K562 (cell line): ENCODE measurements at regions not wholly inside any gene's neighbourhood (a gene's known extent, or its start where the extent isn't known, plus 50 kb on each side); places are given as distances from the start of the nearest gene placed in this dataset.

Experiments
- ATAC-seq: fragments of 200-7000 bp; cut with Tn5 transposase; 3 replicates; pipeline ENCODE4 v1.9.1; 2020; ENCODE audit warnings: moderate library complexity
- BruUV-seq: library from RNA; stranded (reverse); fragments of 400-500 nt; replicated peaks from 2 replicates; lab custom pipeline; 2021; lab: Mats Ljungman, UMichigan
- CTCF ChIA-PET: fragments of 300-600 bp; formaldehyde crosslinking; extraction: SDS; loops from one replicate; lab custom pipeline; 2021; ENCODE audit warnings: low intra/inter-chr PET ratio; lab: Yijun Ruan, JAX
- POLR2A ChIA-PET: fragments of 300-600, 350-650 bp; sonication (Branson Sonifier 250); formaldehyde crosslinking; extraction: SDS; loops from one replicate; lab custom pipeline; 2021; ENCODE audit warnings: antibody characterized with exemption, inconsistent platforms; lab: Yijun Ruan, JAX
- DNase-seq, 4 experiments: peaks; one replicate each; pipeline versions ENCODE4 v3.0.0 to v3.0.0-alpha.2; 2011 to 2018; ENCODE audit warnings: low spot score in 3 of 4, mixed read lengths in 3 of 4; ENCODE audit errors: extremely low read depth in 1 of 4
- FAIRE-seq: peaks from 2 replicates; lab custom pipeline; 2011; peaks lifted over from hg19 to GRCh38; lab: Jason Lieb, UNC
- H2AFZ ChIP-seq: 2 replicates; pipeline ENCODE4 v1.6.0; 2011; ENCODE audit warnings: low read depth, low read length, control low read depth, inconsistent platforms
- H3K27ac ChIP-seq: fragments of 200-600 bp; 3 replicates; pipeline ENCODE4 v1.8.0; 2011; ENCODE audit warnings: low read depth, mild to moderate bottlenecking, control low read depth, inconsistent platforms, low read length, moderate library complexity, mixed read lengths; ENCODE audit errors: extremely low read depth
- H3K27me3 ChIP-seq, 2 experiments: fragments of 300-600 bp in 1 of 2; 2 replicates in 1 of 2; 3 replicates in 1 of 2; pipeline versions ENCODE4 v1.6.0 to v1.8.0; 2011; ENCODE audit warnings: inconsistent platforms in 2 of 2, low read length in 2 of 2, mild to moderate bottlenecking in 1 of 2, mixed read lengths in 1 of 2, moderate library complexity in 1 of 2; ENCODE audit not compliant: control insufficient read depth in 2 of 2, insufficient read depth in 2 of 2
- H3K36me3 ChIP-seq: fragments of 300-600 bp; 3 replicates; pipeline ENCODE4 v1.8.0; 2011; ENCODE audit warnings: mild to moderate bottlenecking, low read length, inconsistent platforms; ENCODE audit not compliant: control insufficient read depth, insufficient read depth
- H3K4me1 ChIP-seq, 2 experiments: fragments of 200-600 bp in 1 of 2; replicated peaks in 1 of 2; 2 replicates in 1 of 2; 3 replicates in 1 of 2; pipeline versions ENCODE4 v1.5.1 to v1.8.0; 2011; ENCODE audit warnings: inconsistent platforms in 2 of 2, low read length in 2 of 2, mild to moderate bottlenecking in 1 of 2, mixed read lengths in 1 of 2, moderate library complexity in 1 of 2; ENCODE audit not compliant: control insufficient read depth in 2 of 2, insufficient read depth in 2 of 2
- H3K4me2 ChIP-seq: 2 replicates; pipeline ENCODE4 v1.6.1; 2011; ENCODE audit warnings: low read length, control low read depth, inconsistent platforms, mixed read lengths; ENCODE audit not compliant: insufficient read depth
- H3K4me3 ChIP-seq: fragments of 200-600 bp; sonication (generic), shearing (Covaris generic); 2 replicates; pipeline ENCODE4 v1.5.1; 2016; ENCODE audit warnings: control low read depth, inconsistent platforms
- H3K79me2 ChIP-seq: fragments of 200-600 bp; 3 replicates; pipeline ENCODE4 v1.8.0; 2011; ENCODE audit warnings: low read length, inconsistent platforms; ENCODE audit not compliant: control insufficient read depth, insufficient read depth
- H3K9ac ChIP-seq, 2 experiments: 2 replicates each; pipeline versions ENCODE4 v1.6.0 to v1.6.1; 2011; ENCODE audit warnings: low read depth in 2 of 2, low read length in 2 of 2, control low read depth in 1 of 2, inconsistent platforms in 1 of 2, mild to moderate bottlenecking in 1 of 2, mixed read lengths in 1 of 2; ENCODE audit not compliant: insufficient read depth in 1 of 2
- H3K9me1 ChIP-seq: one replicate; pipeline ENCODE4 v1.6.0; 2011; ENCODE audit warnings: inconsistent platforms, mild to moderate bottlenecking, low read length, moderate library complexity; ENCODE audit not compliant: control insufficient read depth, insufficient read depth
- H3K9me3 ChIP-seq: replicated peaks from 2 replicates; pipeline ENCODE4 v1.5.1; 2011; ENCODE audit warnings: low read depth, low read length, inconsistent platforms; ENCODE audit not compliant: control insufficient read depth, insufficient read depth
- H4K20me1 ChIP-seq: replicated peaks from 2 replicates; pipeline ENCODE4 v1.6.1; 2011; ENCODE audit warnings: low read length, inconsistent platforms, mixed read lengths; ENCODE audit not compliant: control insufficient read depth, insufficient read depth
- CBX2 ChIP-seq: fragments of 200-600 bp; sonication (generic); IDR thresholded peaks from one replicate; pipeline ENCODE4 v1.6.1; 2012; ENCODE audit warnings: mild to moderate bottlenecking, low read length, inconsistent platforms; ENCODE audit not compliant: insufficient read depth, poor library complexity, severe bottlenecking
- EHMT2 ChIP-seq: fragments of 450-650 bp; IDR thresholded peaks from 2 replicates; pipeline ENCODE4 v1.6.1; 2018; ENCODE audit warnings: antibody characterized with exemption
- GABPB2 ChIP-seq: fragments of 250-450 bp; sonication (Bioruptor Pico); conservative IDR thresholded peaks from 2 replicates; pipeline ENCODE4 v1.5.1; 2021; ENCODE audit warnings: mild to moderate bottlenecking
- IRF2 ChIP-seq: sonication (generic); formaldehyde crosslinking; IDR thresholded peaks from 2 replicates; pipeline ENCODE4 v1.8.1; 2022; ENCODE audit warnings: mild to moderate bottlenecking, missing genetic modification reagents
- PYGO2 ChIP-seq: fragments of 450-650 bp; IDR thresholded peaks from 2 replicates; pipeline ENCODE4 v1.6.1; 2016; ENCODE audit warnings: mild to moderate bottlenecking, missing genetic modification characterization, moderate library complexity, missing compliant biosample characterization
- RFX5 ChIP-seq: IDR thresholded peaks from 2 replicates; pipeline ENCODE4 v1.6.1; 2011; ENCODE audit warnings: low read depth, mild to moderate bottlenecking, improper control_type of control experiment, low read length
- SMARCC2 ChIP-seq: fragments of 450-650 bp; IDR thresholded peaks from 2 replicates; pipeline ENCODE4 v1.6.1; 2017; ENCODE audit warnings: antibody characterized with exemption, moderate library complexity, mild to moderate bottlenecking, low read depth
- SMC3 ChIP-seq: conservative IDR thresholded peaks from 2 replicates; pipeline ENCODE4 v1.6.1; 2011; ENCODE audit warnings: low read depth, low read length, improper control_type of control experiment; ENCODE audit not compliant: insufficient read depth
- SRSF3 ChIP-seq: fragments of 200-400 bp; formaldehyde crosslinking; IDR thresholded peaks from 2 replicates; pipeline ENCODE4 v1.6.1; 2016; ENCODE audit warnings: mild to moderate bottlenecking, low read length, moderate library complexity; ENCODE audit not compliant: insufficient read depth
- WGBS: fragments of 100-300 bp; shearing (Covaris generic); methylation state at CpG from one replicate; pipeline ENCODE4 v1.1.6; 2016; ENCODE audit warnings: low coverage, mixed read lengths; ENCODE audit not compliant: insufficient coverage; ENCODE audit errors: missing lambda C conversion rate; 5-methylcytosine and 5-hydroxymethylcytosine counted together
- in situ Hi-C: fragments of 300-500 bp; cut with MboI; formaldehyde crosslinking; loops from 4 replicates; pipeline ENCODE4 v1.15.0; 2018; ENCODE audit warnings: inconsistent platforms, mixed read lengths
- intact Hi-C: fragments of 100-400 bp; cut with micrococcal nuclease; formaldehyde crosslinking; loops from 2 replicates; pipeline ENCODE4 v1.14.2; 2022
- TF ChIP-seq, protein P1 (sequence below): fragments of 450-650 bp; IDR thresholded peaks from 2 replicates; pipeline ENCODE4 v1.6.1; 2017; ENCODE audit warnings: antibody characterized with exemption
- TF ChIP-seq, protein P2 (sequence below): fragments of 450-650 bp; formaldehyde crosslinking; conservative IDR thresholded peaks from 2 replicates; pipeline ENCODE4 v1.4.0; 2022; ENCODE audit warnings: mild to moderate bottlenecking, missing genetic modification characterization

DNA sequence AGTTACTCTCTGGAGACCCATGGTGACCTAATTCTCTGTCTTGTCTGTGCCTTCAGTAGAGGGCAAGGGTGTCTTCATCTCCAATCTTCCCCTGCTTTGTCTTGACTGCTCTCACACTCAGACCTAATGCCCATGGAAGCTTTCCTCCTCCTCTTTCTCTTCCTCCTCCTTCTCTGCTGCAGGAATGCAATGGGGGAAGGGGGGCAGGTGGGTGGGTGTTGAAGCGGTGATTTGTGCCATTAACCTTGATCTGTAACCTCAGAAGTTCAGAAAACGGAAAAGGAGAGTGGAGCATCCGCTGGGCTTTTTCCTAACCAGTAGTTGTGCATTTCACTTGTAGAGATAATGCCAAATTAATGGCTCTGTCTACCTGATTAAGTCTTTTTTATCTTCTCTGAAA lies 172.3 kb upstream of the CDH11 start:
- Histone ChIP-seq H3K9ac (no peak overlapping the region), H3K4me3 (no peak overlapping the region), H3K9me1 (no peaks in the 10 kb centered on the region), H3K4me2 (no peak overlapping the region), H3K27me3 (no peaks in the 10 kb centered on the region), H4K20me1 (no peaks in the 10 kb centered on the region), H3K9me3 (no peaks in the 10 kb centered on the region), H2AFZ (no peak overlapping the region), H3K4me1 (no peaks in the 10 kb centered on the region), H3K79me2 (no peaks in the 10 kb centered on the region), H3K36me3 (no peaks in the 10 kb centered on the region), H3K27ac (no peak overlapping the region)
- in situ Hi-C loops (no loop called here), intact Hi-C loops (no loop called here)
- DNase-seq: no peak
- BruUV-seq: no TSS peak
- CTCF ChIA-PET: no interaction called here
- WGBS: 0% methylated on average over 1 of the region's 3 CpGs
- POLR2A ChIA-PET: no interaction called here
- FAIRE-seq: no peak
- ATAC-seq: no peak
- TF ChIP-seq IRF2 (CRISPR knock-in tag) (no peak), CBX2 (no peak), PYGO2 (tag) (no peak), SMARCC2 (no peak), SMC3 (no peak), GABPB2 (CRISPR knock-in tag) (no peak), SRSF3 (no peak), RFX5 (no peak), EHMT2 (no peak)
- TF ChIP-seq, protein P1, sequence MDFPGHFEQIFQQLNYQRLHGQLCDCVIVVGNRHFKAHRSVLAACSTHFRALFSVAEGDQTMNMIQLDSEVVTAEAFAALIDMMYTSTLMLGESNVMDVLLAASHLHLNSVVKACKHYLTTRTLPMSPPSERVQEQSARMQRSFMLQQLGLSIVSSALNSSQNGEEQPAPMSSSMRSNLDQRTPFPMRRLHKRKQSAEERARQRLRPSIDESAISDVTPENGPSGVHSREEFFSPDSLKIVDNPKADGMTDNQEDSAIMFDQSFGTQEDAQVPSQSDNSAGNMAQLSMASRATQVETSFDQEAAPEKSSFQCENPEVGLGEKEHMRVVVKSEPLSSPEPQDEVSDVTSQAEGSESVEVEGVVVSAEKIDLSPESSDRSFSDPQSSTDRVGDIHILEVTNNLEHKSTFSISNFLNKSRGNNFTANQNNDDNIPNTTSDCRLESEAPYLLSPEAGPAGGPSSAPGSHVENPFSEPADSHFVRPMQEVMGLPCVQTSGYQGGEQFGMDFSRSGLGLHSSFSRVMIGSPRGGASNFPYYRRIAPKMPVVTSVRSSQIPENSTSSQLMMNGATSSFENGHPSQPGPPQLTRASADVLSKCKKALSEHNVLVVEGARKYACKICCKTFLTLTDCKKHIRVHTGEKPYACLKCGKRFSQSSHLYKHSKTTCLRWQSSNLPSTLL: no peak
- TF ChIP-seq, protein P2, sequence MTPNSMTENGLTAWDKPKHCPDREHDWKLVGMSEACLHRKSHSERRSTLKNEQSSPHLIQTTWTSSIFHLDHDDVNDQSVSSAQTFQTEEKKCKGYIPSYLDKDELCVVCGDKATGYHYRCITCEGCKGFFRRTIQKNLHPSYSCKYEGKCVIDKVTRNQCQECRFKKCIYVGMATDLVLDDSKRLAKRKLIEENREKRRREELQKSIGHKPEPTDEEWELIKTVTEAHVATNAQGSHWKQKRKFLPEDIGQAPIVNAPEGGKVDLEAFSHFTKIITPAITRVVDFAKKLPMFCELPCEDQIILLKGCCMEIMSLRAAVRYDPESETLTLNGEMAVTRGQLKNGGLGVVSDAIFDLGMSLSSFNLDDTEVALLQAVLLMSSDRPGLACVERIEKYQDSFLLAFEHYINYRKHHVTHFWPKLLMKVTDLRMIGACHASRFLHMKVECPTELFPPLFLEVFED: no peak
